Inferior parietal cortex (tissue), 1 donor: ENCODE measurements at regions not wholly inside any gene's neighbourhood (a gene's known extent, or its start where the extent isn't known, plus 50 kb on each side); places are given as distances from the start of the nearest gene placed in this dataset.
A peak's percentile ranks its signal among the peaks of the same experiment; 100 is the strongest.

Experiments used
- DNase-seq: peaks from one replicate; pipeline ENCODE4 v3.0.0-alpha.2; 2016; ENCODE audit errors: extremely low spot score

- DNase-seq = no peak
Observed at GRCh38 chr16:13550254-13550653, 369.7 kb upstream of the ERCC4 start.

GRCh38 chr16:13552062-13552959 is 367.6 kb upstream of the ERCC4 start:
- DNase-seq = no peak

- no peak for DNase-seq
Observed at GRCh38 chr16:13552960-13553257, 367.0 kb upstream of the ERCC4 start.

GRCh38 chr16:13553453-13553985 is 366.4 kb upstream of the ERCC4 start:
- no peak for DNase-seq

- DNase-seq = no peak
Observed at GRCh38 chr16:13554005-13554404, 365.9 kb upstream of the ERCC4 start.

GRCh38 chr16:13554643-13555042 is 365.3 kb upstream of the ERCC4 start:
- no peak for DNase-seq

GRCh38 chr16:13557418-13557817 is 362.5 kb upstream of the ERCC4 start:
- no peak for DNase-seq

- DNase-seq = no peak
Observed at GRCh38 chr16:13558752-13559151, 361.2 kb upstream of the ERCC4 start.

GRCh38 chr16:13559624-13560023 is 360.3 kb upstream of the ERCC4 start:
- no peak for DNase-seq

- no peak for DNase-seq
Observed at GRCh38 chr16:13560151-13560550, 359.8 kb upstream of the ERCC4 start.

- DNase-seq = peak; percentile 3
Observed at GRCh38 chr16:13561291-13562070, 358.5 kb upstream of the ERCC4 start.

GRCh38 chr16:13568803-13569202 is 351.2 kb upstream of the ERCC4 start:
- DNase-seq = no peak

GRCh38 chr16:13569986-13570385 is 350.0 kb upstream of the ERCC4 start:
- DNase-seq = no peak

GRCh38 chr16:13571036-13571435 is 348.9 kb upstream of the ERCC4 start:
- DNase-seq = no peak

GRCh38 chr16:13573903-13574302 is 346.1 kb upstream of the ERCC4 start:
- no peak for DNase-seq

- no peak for DNase-seq
Observed at GRCh38 chr16:13586051-13586450, 333.9 kb upstream of the ERCC4 start.

- no peak for DNase-seq
Observed at GRCh38 chr16:13587181-13587580, 332.8 kb upstream of the ERCC4 start.

GRCh38 chr16:13594823-13595222 is 325.1 kb upstream of the ERCC4 start:
- DNase-seq = no peak

GRCh38 chr16:13606804-13607203 is 313.1 kb upstream of the ERCC4 start:
- DNase-seq = no peak

GRCh38 chr16:13607289-13607688 is 312.7 kb upstream of the ERCC4 start:
- DNase-seq = no peak

- no peak for DNase-seq
Observed at GRCh38 chr16:13611596-13611995, 308.4 kb upstream of the ERCC4 start.

GRCh38 chr16:13612623-13613022 is 307.3 kb upstream of the ERCC4 start:
- no peak for DNase-seq

GRCh38 chr16:13613165-13613564 is 306.8 kb upstream of the ERCC4 start:
- DNase-seq = no peak
